RKO (cell line): ENCODE measurements at regions not wholly inside any gene's neighbourhood (a gene's known extent, or its start where the extent isn't known, plus 50 kb on each side); places are given as distances from the start of the nearest gene placed in this dataset.

Source experiments
- DNase-seq: peaks from one replicate; pipeline ENCODE4 v3.0.0-alpha.2; 2016; ENCODE audit warnings: low spot score

DNA sequence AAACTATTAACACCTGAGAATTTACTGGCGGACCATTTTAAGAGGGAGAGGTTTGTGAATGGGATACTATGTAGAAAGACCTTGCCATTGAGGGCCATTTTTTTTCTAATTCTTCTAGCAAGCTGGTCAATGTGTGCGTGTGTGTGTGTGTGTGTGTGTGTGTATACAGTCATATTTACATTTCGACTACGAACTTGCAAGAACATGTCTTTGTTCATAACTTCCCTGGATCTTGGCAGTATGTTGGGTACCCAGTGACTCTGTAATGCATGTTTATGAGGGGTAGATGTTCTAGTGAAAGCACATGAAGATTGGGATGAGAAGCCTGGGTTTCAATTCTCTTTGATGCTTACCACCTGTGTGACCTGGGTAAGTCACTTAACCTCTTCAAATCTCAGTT lies 133.6 kb downstream of the UBE2E3 start:
- no peak for DNase-seq

DNA sequence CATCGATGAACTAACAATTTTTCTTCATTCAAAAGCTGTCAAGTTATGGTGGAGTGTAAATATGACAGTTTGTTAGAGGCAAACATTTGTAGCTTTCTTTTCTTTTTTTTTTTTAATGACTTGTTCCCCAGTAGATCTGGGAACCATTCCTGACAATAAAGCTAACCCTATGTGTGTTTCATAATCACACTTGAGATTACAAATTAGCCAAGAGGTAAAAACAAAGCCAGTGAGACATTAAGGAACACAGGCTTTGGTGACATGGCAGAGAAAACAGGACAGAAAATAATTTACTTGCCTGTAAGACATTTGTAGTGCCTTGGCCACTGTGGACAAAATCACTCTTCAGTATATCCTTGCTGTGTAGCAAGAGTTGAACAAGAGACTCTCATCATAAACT lies 135.9 kb downstream of the UBE2E3 start:
- no peak for DNase-seq

DNA sequence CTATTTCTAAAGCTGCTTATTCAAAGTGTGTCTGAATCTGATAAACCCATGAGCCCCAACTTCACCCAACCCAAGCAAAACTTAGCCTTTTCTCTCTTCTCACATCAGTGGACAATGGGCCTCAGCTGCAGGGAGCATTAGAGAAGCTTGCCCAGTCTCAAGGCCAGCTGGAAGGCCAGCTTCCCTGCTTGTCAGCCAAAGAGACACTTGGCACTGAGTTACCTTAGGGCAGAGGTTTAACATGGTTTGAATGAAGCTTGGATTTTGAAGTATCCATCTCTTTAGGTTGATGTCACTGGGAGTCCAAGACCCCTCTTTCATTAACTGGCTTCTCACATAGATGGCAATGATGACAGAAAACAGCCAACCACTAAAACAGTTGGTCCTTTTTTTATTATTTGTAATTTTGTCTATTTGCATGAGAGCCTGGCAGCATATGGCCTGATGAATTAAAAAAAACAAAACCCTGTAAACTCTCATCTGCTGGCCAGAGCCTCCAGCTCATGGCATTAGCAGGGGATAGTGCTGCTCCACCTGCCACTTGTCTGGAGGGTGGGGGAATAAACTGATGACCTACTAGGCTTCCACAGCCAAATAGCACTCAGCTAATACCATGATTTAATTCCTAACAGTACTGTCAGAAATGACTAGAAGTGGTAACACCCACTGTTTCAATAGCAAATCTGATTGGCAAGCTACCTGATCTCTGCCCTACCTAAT lies 137.0 kb downstream of the UBE2E3 start:
- DNase-seq: no peak

DNA sequence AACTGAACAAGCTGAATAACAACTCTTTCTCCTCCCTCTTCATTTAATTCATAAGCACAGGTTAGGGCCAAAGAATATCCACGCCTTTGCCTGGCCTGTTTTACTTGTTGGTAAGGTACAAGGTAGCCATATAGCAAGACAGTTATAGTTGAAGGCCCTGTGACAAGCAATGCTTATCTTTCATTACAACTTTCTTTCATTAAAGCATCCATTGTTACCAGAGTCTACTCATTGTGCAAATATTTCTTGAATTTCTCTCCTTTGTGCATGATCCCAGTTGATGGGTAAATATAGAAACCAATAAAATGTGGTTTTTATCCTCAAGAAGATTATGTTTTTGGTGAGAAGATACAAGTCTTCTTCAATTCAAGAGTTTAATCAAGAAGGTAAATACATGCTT lies 140.2 kb downstream of the UBE2E3 start:
- DNase-seq: no peak

DNA sequence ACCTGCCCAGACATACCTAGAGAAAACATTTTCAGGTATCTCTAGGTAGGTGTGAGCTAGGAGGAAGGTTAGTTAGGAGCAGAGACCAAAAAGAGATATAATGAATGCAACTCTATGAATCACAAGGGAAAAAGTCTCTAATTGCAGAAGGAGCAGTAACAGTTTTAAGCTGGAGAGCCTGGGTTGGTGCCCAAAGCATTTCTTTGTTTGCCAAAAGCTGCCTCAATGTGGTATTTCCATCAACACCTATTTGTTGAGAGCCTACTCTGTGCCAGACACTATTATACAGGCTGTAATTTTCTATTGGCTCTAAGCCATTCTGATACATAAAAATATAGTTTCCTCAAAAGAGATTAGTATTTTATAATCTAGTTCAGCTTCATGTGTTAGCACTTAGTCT lies 141.6 kb downstream of the UBE2E3 start:
- DNase-seq: no peak

DNA sequence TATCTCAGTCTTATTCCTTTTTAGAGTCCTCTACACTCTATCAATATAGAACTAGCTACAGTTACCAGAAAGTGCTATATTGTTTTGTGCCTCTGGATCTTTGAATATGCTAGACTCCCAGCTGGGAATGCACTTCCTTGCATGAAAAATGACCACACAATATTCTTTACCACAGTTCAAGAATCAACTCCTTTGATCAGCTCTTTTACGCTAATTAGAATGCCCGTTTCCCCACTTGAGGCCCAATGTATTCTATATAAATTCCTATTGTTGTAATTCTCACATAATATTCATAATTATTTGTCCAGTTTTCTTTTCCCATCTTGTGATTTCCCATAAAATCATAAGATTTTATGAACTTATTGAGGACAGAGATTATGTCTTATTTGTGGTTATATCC lies 142.2 kb downstream of the UBE2E3 start:
- no peak for DNase-seq

DNA sequence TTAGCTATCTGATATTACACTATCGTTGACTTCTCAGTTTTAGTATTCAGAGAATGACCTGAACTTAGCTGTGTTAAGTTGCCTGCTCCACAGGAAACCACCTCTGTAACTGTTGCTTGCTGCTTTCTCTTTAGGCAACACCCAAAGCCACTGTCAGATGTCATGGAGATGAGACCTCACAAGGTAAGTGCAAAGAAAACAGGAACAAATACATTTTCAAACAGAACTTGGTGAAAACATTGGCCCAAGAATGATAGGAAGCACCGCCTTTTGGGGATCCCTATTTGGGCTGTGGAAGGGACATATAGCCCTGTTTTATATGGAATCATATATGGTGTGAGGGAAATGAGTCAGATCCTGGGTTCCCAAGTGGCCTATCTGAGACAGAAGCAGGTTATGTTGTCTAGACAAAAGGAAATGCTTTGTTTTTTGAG lies 143.4 kb downstream of the UBE2E3 start:
- no peak for DNase-seq

DNA sequence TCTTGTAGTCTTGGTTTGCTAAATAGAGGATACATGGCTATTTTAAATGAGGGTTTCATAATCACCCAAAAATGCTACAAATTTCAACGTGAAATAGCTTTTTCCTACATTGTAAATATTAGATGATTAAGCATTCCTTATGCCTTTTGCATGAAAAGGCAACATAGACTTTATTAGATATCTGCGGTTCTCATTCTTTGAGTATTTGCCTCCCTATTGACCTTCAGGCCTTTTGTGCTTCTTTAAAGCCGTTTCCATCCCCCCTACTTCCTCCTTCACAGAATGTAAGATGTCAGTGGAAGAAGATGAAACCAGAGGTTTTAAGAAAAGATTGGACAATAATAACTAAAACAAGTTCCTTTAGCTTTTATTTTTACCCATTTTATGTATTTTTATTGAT lies 144.1 kb downstream of the UBE2E3 start:
- DNase-seq: no peak

DNA sequence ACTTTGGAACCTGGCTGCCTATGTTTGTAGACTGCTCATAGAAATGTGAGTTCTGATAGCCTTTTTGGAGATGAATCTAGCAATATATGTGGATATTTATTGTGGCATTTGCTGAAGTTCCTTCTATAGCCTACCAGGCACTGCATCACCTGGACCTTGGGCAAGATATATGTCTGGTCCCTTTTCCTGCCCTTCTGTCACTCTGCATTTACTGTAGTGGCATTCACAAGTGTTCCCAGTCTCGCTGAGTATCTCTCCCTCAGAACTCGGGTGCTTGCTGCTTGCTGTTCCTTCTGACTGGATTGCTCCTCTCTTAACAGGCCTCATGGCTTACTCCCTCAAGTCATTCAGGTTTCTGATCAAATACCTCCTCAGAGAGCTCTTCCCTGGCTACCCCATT lies 145.0 kb downstream of the UBE2E3 start:
- no peak for DNase-seq

DNA sequence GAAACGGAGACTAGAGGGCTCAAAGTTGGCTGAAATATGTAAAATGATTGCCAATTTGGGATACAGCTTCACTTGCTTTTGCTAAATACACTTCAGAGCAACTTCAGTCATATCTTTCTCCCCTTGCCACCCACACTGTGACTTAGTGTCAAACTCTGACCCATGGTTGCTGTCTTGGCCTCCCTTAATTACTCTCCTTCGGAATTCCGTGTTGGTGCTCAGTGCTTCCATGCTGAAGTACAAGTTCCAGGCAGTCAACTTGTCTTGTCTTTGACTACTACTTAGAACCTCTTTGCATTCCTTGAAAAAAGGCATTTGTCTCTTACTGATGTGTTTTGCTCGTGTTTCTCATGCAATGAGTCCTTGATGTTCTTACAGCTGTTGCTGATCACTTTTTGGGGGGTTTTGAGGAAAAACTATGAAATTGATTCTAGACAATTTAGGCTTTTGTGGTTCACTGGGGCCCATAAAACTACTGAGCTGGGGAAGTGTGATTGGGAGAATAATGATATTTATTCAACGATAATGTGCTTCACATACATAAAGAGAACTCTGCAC lies 146.0 kb downstream of the UBE2E3 start:
- DNase-seq: no peak

DNA sequence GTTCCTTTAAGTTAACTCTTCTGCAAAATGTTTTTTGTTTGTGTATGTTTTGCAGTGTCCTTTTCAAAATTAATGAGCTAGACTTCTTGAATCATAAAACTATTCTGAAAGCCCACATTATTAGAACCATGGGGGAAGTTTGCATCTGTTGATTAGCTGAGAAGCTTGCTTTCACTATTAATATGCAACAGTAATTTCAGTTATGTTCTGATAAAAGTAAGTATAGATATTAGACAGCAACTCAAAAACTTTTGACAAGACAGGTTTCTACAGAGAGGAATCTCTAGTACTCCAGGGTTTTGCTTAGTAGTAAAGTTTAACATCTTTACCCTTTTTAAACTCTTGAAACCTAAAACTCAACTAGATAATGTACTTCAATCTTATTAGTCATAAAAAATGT lies 147.8 kb downstream of the UBE2E3 start:
- no peak for DNase-seq

DNA sequence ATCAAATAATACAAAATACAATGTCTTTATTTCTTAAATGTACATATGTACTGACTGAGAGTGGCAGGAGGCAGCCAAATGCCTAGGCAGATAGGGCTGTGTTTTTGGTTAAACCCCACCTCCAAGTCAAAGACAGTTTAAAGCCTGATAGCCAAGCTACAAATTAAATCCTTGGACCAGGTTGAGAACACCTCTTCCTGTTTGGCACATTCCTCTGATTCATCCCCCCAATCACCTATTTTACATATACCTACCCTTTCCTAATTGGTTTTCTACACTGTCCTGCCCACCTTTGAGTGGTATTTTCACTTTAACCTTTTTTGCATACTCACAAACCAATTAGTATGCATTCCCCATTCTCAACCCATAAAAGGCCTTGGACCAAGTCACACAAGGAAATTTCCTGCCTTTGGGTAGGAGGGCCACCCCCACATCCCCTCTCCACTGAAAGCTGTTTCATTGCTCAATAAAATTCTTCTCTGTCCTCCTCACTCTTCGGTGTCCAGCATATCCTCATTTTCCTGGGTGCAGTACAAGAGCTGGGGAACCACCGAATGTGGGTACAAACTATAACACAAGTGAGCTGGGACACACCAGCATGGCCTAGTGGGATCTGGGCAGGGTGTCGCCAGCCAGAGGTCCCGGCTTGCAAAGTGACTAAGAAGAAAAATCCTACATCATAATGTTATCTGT lies 149.1 kb downstream of the UBE2E3 start:
- DNase-seq: no peak

DNA sequence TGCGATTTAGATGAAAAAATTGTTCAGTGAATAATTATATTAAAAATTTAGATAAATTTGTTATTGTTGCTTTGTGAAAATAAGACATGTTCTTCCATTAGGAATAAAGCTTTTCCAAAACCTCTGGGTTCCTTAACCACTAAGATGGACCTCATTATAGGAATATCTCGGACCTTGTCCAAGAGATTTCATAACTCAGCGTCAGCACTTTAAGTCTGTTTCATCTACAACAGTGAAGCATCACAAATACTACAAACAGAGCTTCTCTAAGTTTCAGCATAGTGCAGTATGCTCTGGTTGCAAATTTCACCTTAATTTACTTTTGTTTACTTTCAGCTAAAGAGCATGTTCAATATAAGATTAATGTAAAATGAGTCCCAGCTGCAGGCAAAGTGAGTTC lies 150.3 kb downstream of the UBE2E3 start:
- DNase-seq: no peak

DNA sequence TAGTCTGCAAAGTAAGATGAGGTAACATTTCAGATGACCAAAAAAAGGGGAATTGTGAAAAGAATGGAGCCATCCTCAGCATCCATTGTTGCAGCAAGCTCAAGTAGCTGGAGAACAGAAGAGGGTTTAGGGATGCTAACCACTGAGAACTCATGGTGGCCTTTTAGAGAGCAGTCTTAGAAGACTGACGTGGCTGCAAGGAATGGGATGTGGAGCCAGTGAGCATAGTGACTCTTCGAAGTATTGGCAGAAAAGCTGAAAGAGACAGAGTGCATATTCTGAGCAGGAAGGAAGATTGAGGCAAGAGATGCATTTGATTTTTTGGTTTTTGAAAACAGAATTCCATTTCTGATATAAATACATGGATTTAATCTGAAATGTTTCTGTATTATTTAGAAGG lies 151.2 kb downstream of the UBE2E3 start:
- DNase-seq: peak; percentile 1

DNA sequence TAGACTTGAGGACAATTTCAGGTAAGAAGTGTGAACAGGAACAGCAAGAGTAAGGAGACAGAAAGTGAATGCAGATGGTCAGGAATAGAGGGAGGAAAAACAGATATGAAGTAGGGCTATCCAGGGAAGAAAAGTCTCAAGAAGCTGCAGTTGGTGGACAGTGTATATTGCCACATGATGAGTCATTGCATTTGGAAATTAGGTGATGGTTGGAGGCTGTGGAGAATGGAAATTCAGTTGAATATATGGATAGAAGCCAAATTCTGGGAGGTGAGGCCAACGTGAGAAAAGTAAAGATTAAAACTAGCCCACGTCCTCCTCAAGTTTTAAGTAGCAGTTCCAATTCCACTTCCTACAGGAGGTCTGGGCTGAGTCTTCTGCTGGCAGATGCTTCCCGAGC lies 158.4 kb downstream of the UBE2E3 start:
- no peak for DNase-seq

DNA sequence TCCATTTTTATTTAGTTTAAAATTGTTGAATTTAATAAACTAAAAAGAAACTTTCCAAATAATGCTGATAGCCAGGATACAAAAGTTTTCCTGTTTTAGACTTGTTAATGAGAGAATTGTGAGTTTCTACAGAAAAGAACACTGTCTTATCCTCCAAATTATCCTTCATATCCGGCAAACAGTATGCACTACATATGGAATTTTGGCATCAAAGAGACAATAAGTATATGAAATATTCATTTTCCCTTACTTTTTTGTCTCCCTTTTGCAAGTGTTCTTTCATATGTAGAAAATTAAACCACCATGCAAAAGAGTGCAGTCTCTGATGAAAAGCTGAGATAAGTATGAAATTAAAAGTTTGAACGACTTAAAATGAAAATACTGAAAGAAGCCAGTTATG lies 159.4 kb downstream of the UBE2E3 start:
- DNase-seq: no peak

DNA sequence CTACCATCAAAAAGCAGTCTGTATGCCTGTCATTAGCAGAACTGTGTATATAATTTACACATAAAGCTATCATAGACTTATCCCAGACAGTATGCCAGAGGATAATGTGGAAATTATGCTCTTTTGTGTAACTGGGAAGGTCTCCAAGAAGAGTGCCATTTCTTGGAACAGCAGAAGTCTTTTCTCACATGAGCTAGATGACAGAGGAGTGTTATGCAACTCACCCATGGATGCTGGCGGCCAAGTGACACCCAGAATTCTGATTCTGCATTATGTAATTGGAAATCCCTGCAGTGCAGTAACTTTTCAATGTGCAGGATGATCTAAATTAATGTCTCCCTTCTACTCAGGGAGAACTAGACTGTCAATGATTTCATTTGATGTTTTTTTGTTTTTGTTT lies 160.0 kb downstream of the UBE2E3 start:
- no peak for DNase-seq

DNA sequence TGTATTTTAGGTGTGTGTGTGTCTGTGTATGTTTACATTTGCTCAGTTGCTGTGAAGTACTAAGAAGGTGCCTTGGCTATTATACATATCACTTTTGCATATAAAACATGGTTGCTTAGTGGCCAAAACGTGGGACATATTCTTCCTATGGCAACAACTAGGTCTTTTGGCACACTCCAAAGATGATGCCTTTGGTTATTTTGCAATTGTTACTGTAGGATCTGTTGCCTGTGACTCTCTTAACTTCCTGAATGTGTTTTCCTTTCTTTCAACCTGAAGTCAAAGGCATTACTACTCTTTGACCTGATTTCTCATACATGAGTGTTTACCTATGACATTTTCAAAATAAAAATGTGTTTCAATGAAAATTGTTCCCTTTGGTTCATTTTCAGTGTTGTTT lies 160.5 kb downstream of the UBE2E3 start:
- DNase-seq: no peak

DNA sequence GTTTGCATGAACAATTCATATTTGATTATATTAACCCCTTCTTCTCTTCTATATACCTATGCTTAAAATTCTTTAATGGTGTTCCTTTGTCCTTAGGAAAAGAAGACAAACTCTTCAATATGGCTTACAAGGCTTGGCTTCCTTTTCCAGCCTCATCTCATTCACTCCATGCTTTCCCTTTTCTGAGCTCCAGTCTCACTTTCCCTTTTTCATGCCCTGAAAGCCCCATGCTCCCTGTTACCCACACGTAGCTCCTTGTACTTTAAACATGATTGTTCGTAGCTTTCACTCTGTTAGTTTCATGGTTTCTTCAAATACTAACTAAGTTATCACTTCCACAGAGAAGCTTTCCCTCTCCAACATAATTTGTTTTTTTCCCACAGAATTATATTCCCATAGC lies 161.3 kb downstream of the UBE2E3 start:
- no peak for DNase-seq

DNA sequence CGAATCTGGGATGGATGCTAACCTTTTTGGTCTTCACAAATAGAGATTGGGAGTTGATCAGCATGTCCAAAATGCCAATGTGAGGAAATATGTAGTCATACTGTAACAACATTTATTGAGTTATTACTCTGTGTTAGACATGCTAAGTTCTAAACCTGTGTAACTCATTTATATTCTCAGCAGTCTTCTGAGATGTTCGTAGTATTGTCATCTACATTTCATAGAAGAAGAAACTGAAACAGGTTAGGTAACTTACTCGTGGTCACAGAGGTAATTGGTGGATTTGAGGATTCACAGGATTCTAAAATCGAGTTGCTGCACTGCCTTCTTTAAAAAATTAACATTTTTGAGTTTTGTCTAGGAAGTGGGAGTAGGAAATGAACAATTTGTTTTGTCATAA lies 162.1 kb downstream of the UBE2E3 start:
- no peak for DNase-seq

DNA sequence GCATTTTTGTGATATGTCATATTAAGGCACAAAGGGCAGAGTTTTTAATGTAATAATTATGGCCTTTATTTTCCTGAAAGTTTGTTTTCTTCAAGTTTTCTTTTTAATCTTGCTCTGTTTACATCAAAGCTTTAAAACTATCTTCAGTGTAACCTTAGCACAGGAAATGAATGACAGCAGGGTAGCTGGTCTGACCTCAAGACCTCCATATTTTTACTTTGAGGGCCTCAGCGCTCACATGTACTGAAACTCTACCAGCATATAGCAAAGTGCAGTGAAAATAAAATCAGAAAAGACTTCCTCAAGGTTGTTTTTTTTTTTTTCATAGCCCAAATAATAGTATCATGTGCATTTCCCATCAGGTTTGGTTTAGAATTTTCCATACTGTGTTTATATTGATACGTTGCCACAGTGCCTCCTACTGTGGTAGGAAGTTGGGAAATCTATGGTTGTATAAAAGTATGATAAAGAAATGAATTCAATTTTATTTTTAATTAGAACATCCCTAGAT lies 163.4 kb downstream of the UBE2E3 start:
- DNase-seq: no peak

DNA sequence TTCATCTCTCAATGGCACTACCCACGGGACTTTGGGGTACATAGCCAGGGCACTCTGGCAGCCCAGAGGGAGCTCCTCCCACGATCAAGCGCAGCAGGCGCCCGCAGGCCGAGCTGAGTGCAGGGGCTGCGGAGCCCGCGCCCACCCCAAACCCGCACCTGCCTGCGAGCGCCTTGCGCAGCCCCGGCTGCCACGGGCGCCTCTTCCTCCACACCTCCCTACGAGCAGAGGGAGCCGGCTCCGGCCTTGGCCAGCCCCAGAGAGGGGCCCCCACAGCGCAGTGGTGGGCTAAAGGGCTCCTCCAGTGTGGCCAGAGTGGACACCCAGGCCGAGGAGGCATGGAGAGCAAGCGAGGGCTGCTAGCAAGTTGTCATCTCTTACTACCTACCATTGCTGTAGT lies 165.2 kb downstream of the UBE2E3 start:
- DNase-seq: no peak

DNA sequence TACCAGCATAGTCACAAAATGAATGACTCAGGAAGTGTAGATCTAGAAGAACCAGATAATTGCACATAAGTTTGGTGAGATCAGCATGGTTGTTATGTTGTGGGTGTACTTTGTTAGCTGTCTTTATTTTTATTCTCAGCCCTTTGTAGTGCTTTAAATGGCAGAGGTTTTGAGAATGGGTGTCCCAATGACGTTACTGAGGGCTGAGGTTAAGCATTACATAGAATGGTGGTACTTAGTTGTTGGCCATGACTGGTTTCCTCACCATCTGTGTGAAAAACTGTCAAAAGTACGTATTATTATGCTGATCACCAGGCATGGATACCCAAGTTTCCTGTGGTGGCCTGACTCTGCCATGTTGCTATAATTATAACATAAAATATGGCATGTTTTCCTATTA lies 165.8 kb downstream of the UBE2E3 start:
- DNase-seq: no peak

DNA sequence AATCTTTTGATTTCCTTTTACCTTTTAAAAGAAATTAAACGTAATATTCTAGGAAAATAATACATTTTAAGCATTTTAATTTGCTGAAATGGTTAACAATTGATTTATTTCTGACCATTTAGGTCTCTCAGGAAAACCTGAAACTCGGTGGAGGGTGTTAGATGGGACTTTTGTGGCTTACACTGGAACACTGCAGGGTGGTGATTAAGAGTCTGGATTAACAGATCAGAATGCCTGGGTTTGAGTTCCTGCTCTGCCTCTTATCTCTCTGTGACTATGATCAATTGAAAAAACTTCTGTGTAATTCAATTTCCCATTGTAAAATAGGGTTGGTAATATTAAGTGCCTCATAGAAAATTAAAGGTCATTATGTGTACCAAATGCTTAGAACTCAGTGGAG lies 168.7 kb downstream of the UBE2E3 start:
- no peak for DNase-seq
